ENCODE measurements at regions not wholly inside any gene's neighbourhood (a gene's known extent, or its start where the extent isn't known, plus 50 kb on each side); places are given as distances from the start of the nearest gene placed in this dataset.
"Not testable (repeated sequence)": the region's sequence is repeated elsewhere in the genome, so short reads cannot be mapped to it uniquely, and the experiment has no call there.

DNA sequence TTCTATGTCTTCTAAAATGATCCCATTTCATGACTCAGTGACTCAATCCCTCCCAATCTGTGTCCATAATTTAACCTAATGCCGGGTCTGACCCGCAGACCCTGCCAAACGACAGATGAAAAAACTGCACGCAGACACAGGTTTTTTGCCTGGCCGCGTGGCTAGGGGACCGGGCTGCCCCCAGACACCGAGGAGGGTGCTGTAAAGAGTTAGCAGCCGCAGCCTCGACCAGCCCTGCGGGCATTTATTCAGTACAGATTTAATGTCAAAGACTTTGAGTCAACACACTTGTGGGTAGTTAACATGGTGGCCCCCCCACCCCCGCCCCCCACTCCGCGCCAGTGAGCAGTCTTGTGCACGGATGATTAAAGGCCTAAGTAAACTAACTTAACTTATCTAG, 1324.7 kb downstream of the GATA3 start:
- H3K36me3 ChIP-seq (ENCODE audit: control insufficient read depth, insufficient read depth, low read length, severe bottlenecking): no peaks in the 10 kb centered on the region
- DNase-seq (ENCODE audit: low read depth): no peak
- no peaks in the 10 kb centered on the region for H3K9me3 ChIP-seq (ENCODE audit: control insufficient read depth, low read length)
- H3K27me3 ChIP-seq (replicated peaks; ENCODE audit: control insufficient read depth, insufficient read depth, low read length): peaks cover 4% of the 10 kb centered on the region
- no peak overlapping the region for H3K9ac ChIP-seq (ENCODE audit: low read length)
- no peaks in the 10 kb centered on the region for H3K4me1 ChIP-seq (ENCODE audit: control insufficient read depth, insufficient read depth, low read length)
- no peak overlapping the region for H3K4me3 ChIP-seq (ENCODE audit: low read length)

DNA sequence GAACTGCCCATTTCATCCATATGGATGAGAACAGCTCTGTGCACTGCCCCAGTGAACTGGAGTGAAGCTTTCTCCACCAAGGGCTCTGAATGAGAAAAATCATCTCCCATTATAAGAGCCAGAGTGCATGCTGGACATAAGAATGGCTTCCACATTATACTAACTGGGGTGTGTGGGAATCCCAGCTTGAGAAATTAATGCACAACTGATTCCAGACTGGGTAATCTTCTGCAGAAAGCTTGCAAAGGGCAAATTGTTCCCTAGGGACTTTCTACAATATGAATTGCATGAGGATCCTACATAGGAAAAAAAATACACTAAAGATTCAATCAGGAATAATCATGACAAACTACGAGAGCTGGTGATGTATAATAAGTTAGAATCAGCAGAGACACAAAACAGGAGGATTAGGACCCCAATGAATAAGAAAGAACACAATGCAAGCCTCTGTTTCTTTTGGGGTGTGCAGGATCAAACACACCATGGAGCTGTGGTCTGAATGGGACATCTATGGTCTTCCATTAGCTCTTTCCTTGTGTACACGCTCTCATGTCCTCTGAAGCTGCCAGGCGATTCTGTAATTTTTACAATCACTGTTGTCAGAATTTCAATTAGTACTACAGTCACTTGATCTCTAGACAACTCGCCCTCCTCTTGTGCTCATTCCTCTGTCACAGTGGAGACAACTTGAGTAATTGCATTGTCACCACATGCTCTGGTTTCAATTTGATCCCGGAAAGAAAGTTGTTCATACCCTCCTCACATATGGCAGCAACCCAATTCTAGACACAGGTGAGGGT, 1327.4 kb downstream of the GATA3 start:
- Histone ChIP-seq H3K9ac (ENCODE audit: low read length) (no peak overlapping the region), H3K27me3 (replicated peaks; ENCODE audit: control insufficient read depth, insufficient read depth, low read length) (peaks cover 4% of the 10 kb centered on the region), H3K9me3 (ENCODE audit: control insufficient read depth, low read length) (no peaks in the 10 kb centered on the region), H3K4me3 (ENCODE audit: low read length) (no peak overlapping the region), H3K4me1 (ENCODE audit: control insufficient read depth, insufficient read depth, low read length) (no peaks in the 10 kb centered on the region), H3K36me3 (ENCODE audit: control insufficient read depth, insufficient read depth, low read length, severe bottlenecking) (no peaks in the 10 kb centered on the region)
- DNase-seq (ENCODE audit: low read depth): no peak

DNA sequence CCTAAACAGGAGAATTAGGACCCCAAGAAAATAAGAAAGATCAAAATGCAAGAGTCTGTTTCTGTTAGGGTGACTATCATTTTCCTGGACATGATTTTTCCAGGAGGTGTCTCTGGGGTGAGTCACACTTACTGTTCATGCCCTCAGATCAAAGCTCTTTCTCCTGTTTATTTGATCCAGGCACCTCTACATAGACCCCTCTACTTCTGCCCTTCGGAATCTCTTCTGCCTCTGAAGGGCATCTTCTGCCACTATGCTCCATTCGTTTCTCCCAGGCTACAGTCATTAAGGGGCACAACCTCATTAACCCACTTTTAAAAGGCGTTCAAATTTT, 1328.0 kb downstream of the GATA3 start:
- no peaks in the 10 kb centered on the region for H3K36me3 ChIP-seq (ENCODE audit: control insufficient read depth, insufficient read depth, low read length, severe bottlenecking)
- H3K27me3 ChIP-seq (replicated peaks; ENCODE audit: control insufficient read depth, insufficient read depth, low read length): peaks cover 4% of the 10 kb centered on the region
- H3K9ac ChIP-seq (ENCODE audit: low read length): no peak overlapping the region
- no peak for DNase-seq (ENCODE audit: low read depth)
- no peaks in the 10 kb centered on the region for H3K9me3 ChIP-seq (ENCODE audit: control insufficient read depth, low read length)
- no peak overlapping the region for H3K4me3 ChIP-seq (ENCODE audit: low read length)
- no peaks in the 10 kb centered on the region for H3K4me1 ChIP-seq (ENCODE audit: control insufficient read depth, insufficient read depth, low read length)

DNA sequence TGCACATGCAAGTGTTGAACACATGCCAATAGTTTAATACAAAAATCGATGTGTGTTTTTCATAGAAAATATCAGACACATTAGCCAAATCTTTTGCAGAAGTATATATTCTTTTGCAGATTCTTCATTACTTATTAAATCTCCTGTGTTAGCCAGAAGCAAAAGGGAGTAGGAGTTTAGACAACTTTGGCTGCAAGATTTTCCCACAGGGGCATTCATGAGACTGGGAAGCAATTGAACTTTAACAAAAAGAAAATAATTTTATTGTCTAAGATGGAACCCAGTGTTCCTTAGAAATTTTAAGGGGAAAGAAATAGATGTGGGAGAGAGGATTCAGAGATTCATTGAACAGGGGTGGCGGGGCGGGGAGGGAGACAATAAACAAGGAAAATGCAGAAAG, 1336.0 kb downstream of the GATA3 start:
- no peaks in the 10 kb centered on the region for H3K36me3 ChIP-seq (ENCODE audit: control insufficient read depth, insufficient read depth, low read length, severe bottlenecking)

DNA sequence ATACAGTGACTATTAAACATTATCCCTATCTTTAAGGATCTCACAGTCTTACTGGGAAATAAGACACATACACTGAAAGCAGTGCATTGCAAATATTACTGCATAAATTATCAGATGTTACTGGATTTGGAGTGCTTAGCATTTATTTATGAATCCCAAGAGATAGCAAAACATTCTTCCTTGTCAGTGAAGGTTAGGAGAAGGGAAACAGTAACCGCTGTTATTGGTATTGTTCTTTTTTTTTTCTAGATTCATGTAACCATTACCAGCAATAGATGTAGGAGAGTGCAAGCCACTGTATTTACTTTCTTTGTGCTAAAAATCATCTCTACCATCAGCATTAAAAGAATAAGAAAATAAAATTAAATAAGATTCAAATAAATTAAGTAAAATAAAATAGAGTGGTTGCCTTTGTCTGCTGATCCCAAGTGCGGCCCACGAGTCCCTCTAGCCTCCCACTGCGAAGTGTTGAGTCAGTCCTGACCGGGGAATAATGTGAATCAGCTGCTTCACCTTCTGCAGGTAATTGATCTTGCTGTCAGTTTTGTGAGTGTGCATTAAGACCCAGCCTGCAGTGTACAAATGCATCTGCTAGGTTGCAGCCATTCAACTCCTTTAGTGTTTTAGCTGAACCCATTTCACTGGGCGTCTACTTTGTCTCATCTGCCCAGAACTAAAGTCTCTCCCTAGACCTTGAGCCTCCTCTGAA, 1344.9 kb downstream of the GATA3 start:
- Histone ChIP-seq H3K36me3 (ENCODE audit: control insufficient read depth, insufficient read depth, low read length, severe bottlenecking) (no peaks in the 10 kb centered on the region), H3K9ac (ENCODE audit: low read length) (no peak overlapping the region), H3K4me1 (ENCODE audit: control insufficient read depth, insufficient read depth, low read length) (no peaks in the 10 kb centered on the region), H3K27me3 (replicated peaks; ENCODE audit: control insufficient read depth, insufficient read depth, low read length) (no peaks in the 10 kb centered on the region), H3K9me3 (ENCODE audit: control insufficient read depth, low read length) (no peaks in the 10 kb centered on the region), H3K4me3 (ENCODE audit: low read length) (no peak overlapping the region)
- DNase-seq (ENCODE audit: low read depth): no peak

More for the DNA sequence above, 1336.0 kb downstream of the GATA3 start:
- Histone ChIP-seq H3K4me3 (ENCODE audit: low read length) (no peak overlapping the region), H3K27me3 (replicated peaks; ENCODE audit: control insufficient read depth, insufficient read depth, low read length) (no peaks in the 10 kb centered on the region), H3K4me1 (ENCODE audit: control insufficient read depth, insufficient read depth, low read length) (no peaks in the 10 kb centered on the region), H3K9ac (ENCODE audit: low read length) (no peak overlapping the region), H3K9me3 (ENCODE audit: control insufficient read depth, low read length) (peaks cover 4% of the 10 kb centered on the region)
- no peak for DNase-seq (ENCODE audit: low read depth)

DNA sequence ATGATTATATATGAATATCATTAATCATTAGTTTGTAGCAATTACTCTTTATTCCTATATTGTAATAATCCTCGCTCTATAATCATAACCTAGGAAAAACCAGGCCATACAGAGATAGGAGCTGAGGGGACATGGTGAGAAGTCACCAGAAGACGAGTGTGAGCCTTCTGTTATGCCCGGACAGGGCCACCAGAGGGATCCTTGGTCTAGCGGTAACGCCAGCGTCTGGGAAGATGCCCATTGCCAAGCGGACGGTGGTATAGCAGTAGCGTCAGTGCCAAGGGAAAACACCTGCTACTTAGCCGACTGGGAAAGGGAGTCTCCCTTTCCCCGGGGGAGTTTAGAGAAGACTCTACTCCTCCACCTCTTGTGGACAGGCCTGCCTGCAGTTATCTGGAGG, 1347.6 kb downstream of the GATA3 start:
- H3K36me3 ChIP-seq (ENCODE audit: control insufficient read depth, insufficient read depth, low read length, severe bottlenecking); DNase-seq (ENCODE audit: low read depth); H3K9me3 ChIP-seq (ENCODE audit: control insufficient read depth, low read length); H3K4me1 ChIP-seq (ENCODE audit: control insufficient read depth, insufficient read depth, low read length); H3K9ac ChIP-seq (ENCODE audit: low read length); H3K27me3 ChIP-seq (replicated peaks; ENCODE audit: control insufficient read depth, insufficient read depth, low read length); H3K4me3 ChIP-seq (ENCODE audit: low read length): not testable (repeated sequence)

DNA sequence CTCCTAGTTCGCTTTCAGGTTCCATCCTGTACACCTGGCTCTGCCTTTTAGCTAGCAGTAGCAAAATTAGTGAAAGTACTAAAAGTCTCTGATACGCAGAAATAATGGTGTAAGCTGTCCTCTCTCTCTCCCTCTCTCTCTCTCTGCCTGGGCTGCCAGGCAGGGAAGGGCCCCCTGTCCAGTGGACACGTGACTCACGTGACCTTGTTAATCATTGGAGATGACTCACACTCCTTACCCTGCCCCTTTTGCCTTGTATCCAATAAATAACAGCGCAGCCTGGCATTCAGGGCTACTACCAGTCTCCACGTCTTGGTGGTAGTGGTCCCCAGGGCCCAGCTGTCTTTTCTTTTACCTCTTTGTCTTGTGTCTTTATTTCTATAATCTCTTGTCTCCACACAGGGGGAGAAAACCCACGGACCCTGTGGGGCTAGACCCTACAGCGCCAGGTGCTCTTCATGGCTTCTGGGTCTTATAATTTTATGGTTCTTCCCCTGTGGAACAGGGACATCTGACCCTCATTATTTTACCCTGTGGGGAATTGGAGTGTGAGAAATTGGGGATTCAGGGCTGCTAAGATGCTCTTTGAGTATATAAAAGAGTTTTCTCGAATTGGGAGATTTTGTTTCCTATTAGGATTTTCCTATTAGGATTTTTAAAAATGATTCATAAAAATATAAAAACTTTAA, 1348.2 kb downstream of the GATA3 start:
- not testable (repeated sequence) for H3K36me3 ChIP-seq (ENCODE audit: control insufficient read depth, insufficient read depth, low read length, severe bottlenecking); DNase-seq (ENCODE audit: low read depth); H3K4me3 ChIP-seq (ENCODE audit: low read length); H3K4me1 ChIP-seq (ENCODE audit: control insufficient read depth, insufficient read depth, low read length); H3K27me3 ChIP-seq (replicated peaks; ENCODE audit: control insufficient read depth, insufficient read depth, low read length); H3K9ac ChIP-seq (ENCODE audit: low read length); H3K9me3 ChIP-seq (ENCODE audit: control insufficient read depth, low read length)

DNA sequence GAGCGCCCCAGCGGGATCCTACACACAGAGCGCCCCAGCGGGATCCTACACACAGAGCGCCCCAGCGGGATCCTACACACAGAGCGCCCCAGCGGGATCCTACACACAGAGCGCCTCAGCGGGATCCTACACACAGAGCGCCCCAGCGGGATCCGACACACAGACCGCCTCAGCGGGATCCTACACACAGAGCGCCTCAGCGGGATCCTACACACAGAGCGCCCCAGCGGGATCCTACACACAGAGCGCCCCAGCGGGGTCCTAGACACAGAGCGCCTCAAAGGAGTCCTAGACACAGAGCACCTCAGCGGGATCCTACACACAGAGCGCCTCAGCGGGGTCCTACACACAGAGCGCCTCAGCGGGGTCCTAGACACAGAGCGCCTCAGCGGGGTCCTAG, 1352.7 kb downstream of the GATA3 start:
- not testable (repeated sequence) for H3K9me3 ChIP-seq (ENCODE audit: control insufficient read depth, low read length); H3K9ac ChIP-seq (ENCODE audit: low read length); H3K27me3 ChIP-seq (replicated peaks; ENCODE audit: control insufficient read depth, insufficient read depth, low read length); H3K36me3 ChIP-seq (ENCODE audit: control insufficient read depth, insufficient read depth, low read length, severe bottlenecking); H3K4me3 ChIP-seq (ENCODE audit: low read length); DNase-seq (ENCODE audit: low read depth); H3K4me1 ChIP-seq (ENCODE audit: control insufficient read depth, insufficient read depth, low read length)

DNA sequence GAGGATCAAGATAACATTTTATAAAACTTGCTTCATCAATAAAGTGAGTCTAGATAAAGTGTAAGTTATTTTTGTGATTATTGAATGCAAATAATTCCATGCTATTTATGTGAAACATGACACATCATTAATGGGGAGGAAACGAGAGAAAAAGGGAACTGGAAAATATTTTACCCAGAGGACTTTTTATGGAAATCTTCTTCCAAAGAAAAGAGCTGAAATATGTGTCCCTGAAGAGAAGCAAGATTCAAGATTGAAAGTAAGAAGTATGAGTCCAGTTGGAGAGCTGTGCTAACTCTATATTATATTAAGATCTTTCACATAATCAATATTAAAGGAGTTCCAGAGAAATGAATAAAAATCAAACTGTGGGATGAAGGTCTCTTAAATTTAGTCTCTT, 1361.8 kb downstream of the GATA3 start:
- H3K9me3 ChIP-seq (ENCODE audit: control insufficient read depth, low read length): no peaks in the 10 kb centered on the region
- H3K36me3 ChIP-seq (ENCODE audit: control insufficient read depth, insufficient read depth, low read length, severe bottlenecking): no peaks in the 10 kb centered on the region

DNA sequence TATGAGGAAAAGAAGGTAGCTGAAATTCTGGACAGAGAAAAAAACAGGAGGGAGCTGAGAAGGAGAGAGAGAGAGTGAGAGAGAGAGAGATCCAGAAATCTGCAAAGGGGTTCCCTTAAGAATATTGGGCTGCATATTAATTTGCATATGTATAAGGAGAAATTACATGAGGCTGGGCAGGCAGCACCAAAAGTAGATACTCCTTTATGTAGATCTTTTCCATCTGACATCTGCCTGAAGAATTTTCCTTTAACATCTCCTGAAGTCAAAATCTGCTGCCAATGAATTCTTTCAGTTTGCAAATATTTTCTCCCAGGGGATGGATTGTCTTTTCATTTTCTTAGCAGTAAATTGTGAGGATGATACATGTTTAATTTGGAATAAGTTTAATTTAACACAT, 1365.3 kb downstream of the GATA3 start:
- no peaks in the 10 kb centered on the region for H3K4me1 ChIP-seq (ENCODE audit: control insufficient read depth, insufficient read depth, low read length)
- no peak for DNase-seq (ENCODE audit: low read depth)
- no peak overlapping the region for H3K4me3 ChIP-seq (ENCODE audit: low read length)
- H3K36me3 ChIP-seq (ENCODE audit: control insufficient read depth, insufficient read depth, low read length, severe bottlenecking): no peaks in the 10 kb centered on the region
- H3K9ac ChIP-seq (ENCODE audit: low read length): no peak overlapping the region
- H3K9me3 ChIP-seq (ENCODE audit: control insufficient read depth, low read length): no peaks in the 10 kb centered on the region
- H3K27me3 ChIP-seq (replicated peaks; ENCODE audit: control insufficient read depth, insufficient read depth, low read length): no peaks in the 10 kb centered on the region

More for the DNA sequence above, 1361.8 kb downstream of the GATA3 start:
- H3K9ac ChIP-seq (ENCODE audit: low read length): no peak overlapping the region
- H3K27me3 ChIP-seq (replicated peaks; ENCODE audit: control insufficient read depth, insufficient read depth, low read length): no peaks in the 10 kb centered on the region
- no peak overlapping the region for H3K4me3 ChIP-seq (ENCODE audit: low read length)
- H3K4me1 ChIP-seq (ENCODE audit: control insufficient read depth, insufficient read depth, low read length): no peaks in the 10 kb centered on the region
- DNase-seq (ENCODE audit: low read depth): no peak

DNA sequence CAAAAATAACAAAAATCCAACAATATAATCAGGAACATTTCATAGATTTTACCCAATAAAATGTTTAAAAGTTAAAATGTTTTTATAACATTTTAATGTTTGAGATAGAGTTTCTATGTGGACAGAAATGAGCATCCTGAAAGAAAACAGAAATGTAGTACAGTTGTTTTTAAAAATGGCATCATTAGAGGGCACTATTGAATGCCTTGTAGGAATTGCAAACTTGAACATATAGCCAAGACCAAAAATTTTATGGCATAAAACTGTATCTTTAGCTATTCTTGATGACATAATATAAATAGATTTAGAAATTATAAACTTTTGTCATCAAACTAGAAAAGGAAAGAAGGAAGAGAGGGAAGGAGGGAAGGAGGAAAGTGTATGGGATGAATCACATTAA, 1372.7 kb downstream of the GATA3 start:
- no peaks in the 10 kb centered on the region for H3K27me3 ChIP-seq (replicated peaks; ENCODE audit: control insufficient read depth, insufficient read depth, low read length)
- no peaks in the 10 kb centered on the region for H3K36me3 ChIP-seq (ENCODE audit: control insufficient read depth, insufficient read depth, low read length, severe bottlenecking)
- no peaks in the 10 kb centered on the region for H3K4me1 ChIP-seq (ENCODE audit: control insufficient read depth, insufficient read depth, low read length)
- H3K4me3 ChIP-seq (ENCODE audit: low read length): no peak overlapping the region
- no peaks in the 10 kb centered on the region for H3K9me3 ChIP-seq (ENCODE audit: control insufficient read depth, low read length)
- no peak overlapping the region for H3K9ac ChIP-seq (ENCODE audit: low read length)
- DNase-seq (ENCODE audit: low read depth): no peak
